Esophagus (tissue), 2 donors: ENCODE measurements at regions not wholly inside any gene's neighbourhood (a gene's known extent, or its start where the extent isn't known, plus 50 kb on each side); places are given as distances from the start of the nearest gene placed in this dataset.
"Not testable (repeated sequence)": the region's sequence is repeated elsewhere in the genome, so short reads cannot be mapped to it uniquely, and the experiment has no call there.

Experiments
- H3K27ac ChIP-seq, 2 donors: one replicate each; pipeline ENCODE4 v1.5.1; 2013; ENCODE audit warnings: low read depth in 2 of 2, mild to moderate bottlenecking in 2 of 2, inconsistent platforms in 1 of 2, low read length in 1 of 2, moderate library complexity in 1 of 2
- H3K27me3 ChIP-seq, 2 donors: one replicate each; pipeline ENCODE4 v1.6.1; 2013; ENCODE audit warnings: low read length in 2 of 2, control low read depth in 1 of 2, mild to moderate bottlenecking in 1 of 2; ENCODE audit not compliant: insufficient read depth in 2 of 2, control insufficient read depth in 1 of 2
- H3K36me3 ChIP-seq, 2 donors: one replicate each; pipeline ENCODE4 v1.6.1; 2013; ENCODE audit warnings: low read length in 1 of 2; ENCODE audit not compliant: control insufficient read depth in 2 of 2, insufficient read depth in 2 of 2
- H3K4me1 ChIP-seq, 2 donors: one replicate each; pipeline ENCODE4 v1.6.1; 2013; ENCODE audit warnings: low read length in 1 of 2; ENCODE audit not compliant: control insufficient read depth in 2 of 2, insufficient read depth in 2 of 2
- H3K4me3 ChIP-seq, 2 donors: one replicate each; pipeline ENCODE4 v1.5.1; 2013; ENCODE audit warnings: low read length in 2 of 2, mild to moderate bottlenecking in 2 of 2, low read depth in 1 of 2, moderate library complexity in 1 of 2
- H3K9me3 ChIP-seq, 2 donors: one replicate each; pipeline ENCODE4 v1.6.1; 2013; ENCODE audit warnings: mild to moderate bottlenecking in 2 of 2, low read depth in 1 of 2, low read length in 1 of 2, moderate library complexity in 1 of 2; ENCODE audit not compliant: control insufficient read depth in 2 of 2, insufficient read depth in 1 of 2
- WGBS, 2 donors: extraction: QIAGEN DNeasy Blood & Tissue Kit; methylation state at CpG; one replicate each; pipeline ENCODE4 v1.1.7; 2013; 5-methylcytosine and 5-hydroxymethylcytosine counted together
- donor health status: healthy with polysubstance abuse.
- donor health status: Bipolar disorder and iron deficiency.

- not testable (repeated sequence) for H3K9me3 ChIP-seq, H3K4me1 ChIP-seq, H3K4me3 ChIP-seq, H3K27me3 ChIP-seq, H3K36me3 ChIP-seq, H3K27ac ChIP-seq
- no CpG with 5 or more reads among the region's 1 CpG for WGBS, 2 donors
These were observed 148.5 kb upstream of the NBPF26 start for GRCh38 chr1:120575201-120575600.

- H3K9me3 ChIP-seq, H3K27me3 ChIP-seq, H3K4me3 ChIP-seq, H3K36me3 ChIP-seq, H3K27ac ChIP-seq, H3K4me1 ChIP-seq: not testable (repeated sequence)
- no CpG with 5 or more reads among the region's 1 CpG for WGBS, 2 donors
These were observed 141.6 kb upstream of the NBPF26 start for GRCh38 chr1:120582135-120582534.

- not testable (repeated sequence) for H3K27ac ChIP-seq, H3K4me1 ChIP-seq, H3K27me3 ChIP-seq, H3K9me3 ChIP-seq, H3K4me3 ChIP-seq, H3K36me3 ChIP-seq
- no CpG with 5 or more reads among the region's 2 CpGs for WGBS, 2 donors
These were observed 137.7 kb upstream of the NBPF26 start for GRCh38 chr1:120586053-120586452.

- H3K36me3 ChIP-seq, H3K4me1 ChIP-seq, H3K27me3 ChIP-seq, H3K27ac ChIP-seq, H3K9me3 ChIP-seq, H3K4me3 ChIP-seq: not testable (repeated sequence)
- no CpG with 5 or more reads among the region's 1 CpG for WGBS, 2 donors
These were observed 134.9 kb upstream of the NBPF26 start for GRCh38 chr1:120588811-120589210.

GRCh38 chr1:120591774-120592173 is 132.0 kb upstream of the NBPF26 start:
- H3K9me3 ChIP-seq, H3K27me3 ChIP-seq, H3K4me1 ChIP-seq, H3K27ac ChIP-seq, H3K36me3 ChIP-seq, H3K4me3 ChIP-seq: not testable (repeated sequence)
- 77 to 78% methylated on average over 2 to 3 of the region's 4 CpGs for WGBS, 2 donors

GRCh38 chr1:120592943-120593342 is 130.8 kb upstream of the NBPF26 start:
- not testable (repeated sequence) for H3K9me3 ChIP-seq, H3K4me1 ChIP-seq, H3K27ac ChIP-seq, H3K27me3 ChIP-seq, H3K4me3 ChIP-seq, H3K36me3 ChIP-seq
- no CpG with 5 or more reads among the region's 3 CpGs for WGBS, 2 donors

GRCh38 chr1:120593648-120594047 is 130.1 kb upstream of the NBPF26 start:
- not testable (repeated sequence) for H3K4me1 ChIP-seq, H3K9me3 ChIP-seq, H3K36me3 ChIP-seq, H3K4me3 ChIP-seq, H3K27me3 ChIP-seq, H3K27ac ChIP-seq
- no CpG with 5 or more reads among the region's 2 CpGs for WGBS, 2 donors

GRCh38 chr1:120598331-120598951 is 125.3 kb upstream of the NBPF26 start:
- H3K27ac ChIP-seq, H3K9me3 ChIP-seq, H3K4me1 ChIP-seq, H3K36me3 ChIP-seq, H3K4me3 ChIP-seq, H3K27me3 ChIP-seq: not testable (repeated sequence)
- no CpG with 5 or more reads among the region's 4 CpGs for WGBS, 2 donors

- not testable (repeated sequence) for H3K9me3 ChIP-seq, H3K4me1 ChIP-seq, H3K27ac ChIP-seq, H3K36me3 ChIP-seq, H3K27me3 ChIP-seq, H3K4me3 ChIP-seq
- no CpG with 5 or more reads among the region's 3 CpGs for WGBS, 2 donors
These were observed 124.2 kb upstream of the NBPF26 start for GRCh38 chr1:120599511-120599910.

- WGBS, 2 donors = no CpG with 5 or more reads among the region's 3 CpGs
- H3K27ac ChIP-seq, H3K36me3 ChIP-seq, H3K4me3 ChIP-seq, H3K4me1 ChIP-seq, H3K9me3 ChIP-seq, H3K27me3 ChIP-seq: not testable (repeated sequence)
These were observed 123.2 kb upstream of the NBPF26 start for GRCh38 chr1:120600442-120601041.
